Hepatic stellate cell (primary cell): ENCODE measurements at regions not wholly inside any gene's neighbourhood (a gene's known extent, or its start where the extent isn't known, plus 50 kb on each side); places are given as distances from the start of the nearest gene placed in this dataset.
"Not testable (repeated sequence)": the region's sequence is repeated elsewhere in the genome, so short reads cannot be mapped to it uniquely, and the experiment has no call there.

Experiments used
- DNase-seq: peaks from one replicate; pipeline ENCODE4 v3.0.0; 2011; ENCODE audit warnings: low spot score

DNA sequence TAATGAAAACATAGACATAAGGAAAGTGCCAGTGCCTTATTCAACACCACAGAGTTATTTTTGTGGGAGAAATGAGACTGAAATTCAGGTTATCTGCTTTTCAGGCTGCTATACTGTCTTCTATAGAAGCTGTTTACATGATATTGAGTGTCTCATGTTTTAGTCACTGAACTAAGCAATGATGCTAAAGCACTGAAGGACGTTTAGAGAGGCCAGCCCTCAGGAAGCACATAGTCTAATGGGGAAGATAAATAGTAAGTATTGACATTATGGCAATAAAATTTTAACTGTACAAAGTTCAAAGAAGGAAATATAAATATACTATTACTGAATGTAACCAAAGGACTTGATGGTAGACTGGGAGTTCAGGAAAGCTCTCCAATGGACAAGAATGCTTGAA, 186.4 kb upstream of the ZC3H15 start:
- DNase-seq: no peak

DNA sequence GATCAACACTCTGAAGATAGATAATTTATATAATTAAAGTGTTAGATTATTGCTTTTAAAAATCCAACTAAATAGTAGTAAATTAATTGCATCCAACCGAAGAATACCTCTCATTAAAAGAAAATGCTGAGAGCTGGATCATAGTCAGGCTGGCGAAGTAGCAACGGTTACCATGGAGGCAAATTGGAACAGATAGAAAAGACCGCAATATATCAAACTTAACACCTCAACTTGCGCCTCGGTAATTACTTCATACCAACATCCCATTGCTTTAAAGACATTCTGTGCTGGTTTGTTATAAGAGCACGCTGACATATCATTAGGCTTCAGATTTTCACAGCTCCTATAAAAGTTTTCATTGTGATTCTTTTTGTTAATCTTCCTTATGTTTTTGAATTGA, 183.8 kb upstream of the ZC3H15 start:
- DNase-seq: no peak

- no peak for DNase-seq
Measured at GRCh38 chr2:186303091-186303490, 183.0 kb upstream of the ZC3H15 start.

- DNase-seq: no peak
Measured at GRCh38 chr2:186304064-186304463, 182.0 kb upstream of the ZC3H15 start.

DNA sequence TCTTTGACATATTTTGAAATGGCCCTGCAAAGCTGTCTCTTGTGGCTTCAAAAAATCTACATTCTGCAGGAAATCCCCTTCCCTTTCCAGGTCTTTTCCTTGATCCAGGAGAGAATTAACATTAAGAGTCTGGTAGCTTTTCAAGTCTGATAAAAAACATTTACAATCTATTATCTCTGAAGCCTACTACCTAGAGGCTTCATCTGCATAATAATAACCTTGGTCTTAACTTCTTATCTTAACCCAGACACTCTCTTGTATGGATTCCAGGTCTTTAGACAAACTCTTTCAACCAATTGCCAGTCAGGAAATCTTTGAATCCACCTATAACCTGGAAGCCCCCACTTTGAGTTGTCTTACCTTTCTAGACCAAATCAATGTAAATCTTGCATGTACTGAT, 179.3 kb upstream of the ZC3H15 start:
- DNase-seq: no peak

DNA sequence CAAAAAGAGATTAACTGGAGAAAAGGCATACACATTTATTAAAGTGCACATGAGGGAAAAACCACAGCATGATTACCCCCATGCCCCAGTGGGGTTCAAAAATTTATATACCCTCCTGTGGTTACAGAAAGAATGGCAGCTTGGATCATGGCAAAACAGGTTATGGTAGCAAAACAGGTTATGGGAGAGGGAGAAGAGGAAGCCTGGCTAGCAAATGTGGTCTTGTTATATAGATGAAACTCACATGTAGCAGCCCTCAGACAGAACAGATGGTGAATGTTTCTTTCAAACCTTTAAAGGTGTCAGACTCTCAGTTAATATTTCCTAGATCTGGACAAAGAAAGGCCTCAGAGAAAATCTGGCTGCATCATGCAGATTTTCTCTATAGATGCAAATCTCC, 178.2 kb upstream of the ZC3H15 start:
- no peak for DNase-seq

GRCh38 chr2:186308347-186308746, 177.7 kb upstream of the ZC3H15 start:
- no peak for DNase-seq

- DNase-seq: no peak
Measured at GRCh38 chr2:186309901-186310300, 176.2 kb upstream of the ZC3H15 start.

- DNase-seq: no peak
Measured at GRCh38 chr2:186319105-186319504, 167.0 kb upstream of the ZC3H15 start.

DNA sequence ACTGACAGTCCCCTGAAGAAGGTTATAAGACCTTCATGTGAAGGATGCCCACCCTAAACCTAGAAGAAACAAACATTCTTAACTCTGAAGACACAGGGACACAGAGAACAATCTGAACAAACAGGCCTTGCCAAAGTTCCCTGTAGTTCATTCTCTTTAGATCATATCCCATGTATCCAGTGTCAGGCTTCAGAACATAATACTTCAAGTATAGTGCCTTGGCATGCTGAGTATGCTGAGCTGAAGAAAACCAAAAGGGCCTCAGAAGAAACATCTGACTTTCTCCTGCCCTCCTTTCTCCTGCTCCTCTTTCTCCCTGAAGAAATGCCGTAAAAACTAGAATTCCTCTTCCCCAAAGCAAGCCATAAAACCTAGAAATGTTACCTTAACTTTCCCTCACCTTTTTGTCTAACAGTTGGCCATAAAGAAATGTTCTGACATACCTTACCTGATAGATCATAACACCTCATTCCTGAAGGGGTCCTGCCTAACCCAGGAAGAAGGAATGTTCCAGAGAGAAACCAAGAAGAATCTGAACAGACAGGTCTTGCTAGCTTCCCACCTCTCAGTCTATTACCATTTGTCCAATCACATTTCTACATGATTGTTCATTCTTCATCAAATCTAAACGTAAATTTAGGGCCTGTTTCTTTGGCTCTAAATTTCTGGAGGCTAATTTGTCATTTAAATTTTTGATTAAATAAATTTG, 160.1 kb upstream of the ZC3H15 start:
- no peak for DNase-seq

DNA sequence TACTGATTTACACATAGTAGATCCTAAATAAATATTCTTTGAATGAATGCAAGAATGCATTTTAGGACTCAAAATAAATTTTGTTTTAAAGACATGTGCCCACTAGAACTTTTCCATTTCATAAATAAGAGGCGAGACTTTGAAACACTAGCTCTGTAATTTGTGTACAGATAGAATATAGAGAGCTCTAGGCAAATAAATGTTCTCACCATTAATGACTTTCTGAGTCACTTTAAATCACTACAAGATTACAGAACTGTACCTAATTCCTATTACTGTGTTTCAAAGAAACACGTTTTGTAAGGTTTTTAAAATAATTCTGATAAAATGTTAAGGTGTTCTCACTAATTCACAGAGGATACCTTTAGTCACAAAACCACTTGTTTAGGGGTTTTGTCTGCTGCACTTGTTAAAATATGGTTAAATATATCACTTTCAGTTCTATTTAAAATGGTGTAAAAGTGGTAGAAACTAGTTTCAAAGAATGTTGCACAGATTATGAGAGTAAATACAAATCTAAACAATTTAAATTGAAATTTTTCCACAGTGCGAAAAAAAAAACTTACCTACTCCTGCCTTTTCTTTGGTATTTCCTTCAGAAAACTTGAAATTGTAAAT, 158.7 kb upstream of the ZC3H15 start:
- DNase-seq: no peak

GRCh38 chr2:186328838-186329237, 157.2 kb upstream of the ZC3H15 start:
- no peak for DNase-seq

- no peak for DNase-seq
Measured at GRCh38 chr2:186330050-186330449, 156.0 kb upstream of the ZC3H15 start.

GRCh38 chr2:186339716-186340115, 146.3 kb upstream of the ZC3H15 start:
- DNase-seq: no peak

GRCh38 chr2:186342029-186342428, 144.0 kb upstream of the ZC3H15 start:
- DNase-seq: no peak

DNA sequence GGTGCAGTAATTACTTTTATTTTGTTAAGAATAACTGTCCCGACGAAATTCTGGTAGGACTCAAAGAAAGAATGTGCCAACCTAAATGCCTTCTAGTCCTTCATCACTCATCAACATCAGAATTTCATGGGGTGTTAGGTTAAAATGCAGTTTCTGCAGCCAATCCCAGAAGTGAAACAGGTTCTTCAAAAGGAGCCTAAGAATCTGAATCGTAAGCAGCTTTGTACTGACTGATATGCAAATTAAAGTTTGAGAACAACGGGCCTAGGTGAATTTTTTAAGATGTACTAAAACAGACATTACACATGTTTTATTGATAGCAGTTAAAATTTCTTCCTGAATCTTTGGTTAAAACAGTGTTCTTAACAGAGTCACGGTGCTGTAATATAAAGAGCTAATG, 140.3 kb upstream of the ZC3H15 start:
- DNase-seq: no peak

GRCh38 chr2:186346216-186346615, 139.8 kb upstream of the ZC3H15 start:
- DNase-seq: no peak

GRCh38 chr2:186347472-186347871, 138.6 kb upstream of the ZC3H15 start:
- no peak for DNase-seq

DNA sequence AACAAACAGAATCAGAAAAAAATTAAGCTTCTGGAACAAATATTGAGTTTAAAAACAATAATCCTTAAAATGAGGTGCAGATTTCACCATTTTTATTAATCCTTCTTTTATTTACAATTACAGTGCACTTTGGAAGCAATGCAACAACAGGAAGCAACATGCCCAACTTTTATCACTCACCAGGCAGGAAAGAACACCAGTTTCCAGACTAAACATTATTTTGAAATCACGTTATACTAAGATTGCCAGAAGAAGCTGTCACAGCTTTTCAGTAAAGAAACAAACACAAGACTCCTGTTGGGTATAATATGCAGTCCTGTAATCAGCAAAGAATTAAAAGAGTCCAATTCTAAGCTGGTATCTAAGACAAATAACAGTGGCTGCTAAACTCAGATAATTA, 137.9 kb upstream of the ZC3H15 start:
- DNase-seq: no peak

DNA sequence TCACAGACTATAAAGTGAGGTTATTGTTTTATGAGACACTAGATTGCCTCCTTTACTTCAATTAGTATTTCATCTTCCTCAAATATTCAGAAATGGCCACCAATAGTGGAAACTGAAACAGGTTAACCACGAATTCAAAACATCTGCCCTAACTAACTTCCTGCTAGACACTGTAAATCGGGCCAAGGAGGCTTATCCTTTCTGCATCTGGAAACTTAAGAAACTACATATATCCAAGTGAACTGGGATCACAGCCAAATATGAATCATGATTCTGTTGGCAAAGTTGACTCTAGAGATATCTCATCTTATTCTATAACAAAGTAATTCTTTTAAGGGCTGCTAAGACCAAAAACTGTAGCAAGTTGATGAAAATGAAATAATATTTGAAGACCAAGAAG, 136.6 kb upstream of the ZC3H15 start:
- DNase-seq: peak; percentile 11

DNA sequence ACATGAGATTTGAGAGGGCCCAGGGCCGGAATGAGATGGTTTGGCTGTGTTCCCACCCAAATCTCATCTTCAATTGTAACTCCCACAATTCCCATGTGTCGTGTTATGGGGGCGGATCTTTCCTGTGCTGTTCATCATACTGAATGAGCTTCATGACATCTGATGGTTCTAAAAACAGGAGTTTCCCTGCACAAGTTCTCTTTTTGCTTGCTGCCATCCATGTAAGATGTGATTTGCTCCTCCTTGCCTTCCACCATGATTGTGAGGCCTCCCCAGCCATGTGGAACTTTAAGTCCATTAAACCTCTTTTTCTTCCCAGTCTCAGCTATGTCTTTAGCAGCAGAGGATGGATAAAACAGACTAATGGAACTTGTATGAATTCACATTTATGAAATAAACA, 131.9 kb upstream of the ZC3H15 start:
- DNase-seq: not testable (repeated sequence)

GRCh38 chr2:186365406-186365805, 120.7 kb upstream of the ZC3H15 start:
- no peak for DNase-seq

- no peak for DNase-seq
Measured at GRCh38 chr2:186379052-186379451, 107.0 kb upstream of the ZC3H15 start.

DNA sequence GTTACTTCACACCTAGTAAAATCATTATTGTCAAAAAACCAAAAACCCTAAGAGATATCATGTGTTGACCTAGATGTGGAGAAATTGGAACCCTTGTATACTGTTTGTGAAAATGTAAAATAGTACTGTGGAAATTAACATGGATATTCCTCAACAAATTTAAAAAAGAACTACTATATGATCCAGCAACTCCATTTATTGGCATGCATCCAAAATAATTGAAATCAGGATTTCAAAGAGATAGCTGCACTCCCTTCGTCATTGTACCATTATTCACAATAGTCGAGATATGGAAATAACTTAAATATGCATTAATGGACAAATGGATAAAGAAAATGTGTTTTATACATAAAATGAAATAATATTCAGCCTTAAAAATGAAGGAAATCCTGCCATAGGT, 105.3 kb upstream of the ZC3H15 start:
- no peak for DNase-seq
